T-helper 1 cell treated with Interleukin-12 subunit alpha and Interleukin-12 subunit beta and Interleukin-4 antibody, amounts not matched to agents 30 μg/mL and 1 μg/mL, for 36 hours (primary cell): ENCODE measurements at regions not wholly inside any gene's neighbourhood (a gene's known extent, or its start where the extent isn't known, plus 50 kb on each side); places are given as distances from the start of the nearest gene placed in this dataset.

ENCODE experiments used
- H3K27ac Mint-ChIP-seq: one replicate; pipeline ENCODE4 v1.8.0; 2021; ENCODE audit warnings: mild to moderate bottlenecking, mixed read lengths
- H3K27me3 Mint-ChIP-seq: one replicate; pipeline ENCODE4 v1.8.0; 2021; ENCODE audit warnings: low read depth, mixed read lengths
- H3K36me3 Mint-ChIP-seq: one replicate; pipeline ENCODE4 v1.8.0; 2021; ENCODE audit warnings: low read depth, mixed read lengths
- H3K4me1 Mint-ChIP-seq: one replicate; pipeline ENCODE4 v1.8.0; 2021; ENCODE audit warnings: low read depth, mixed read lengths
- H3K4me3 Mint-ChIP-seq: one replicate; pipeline ENCODE4 v1.8.0; 2021; ENCODE audit warnings: mild to moderate bottlenecking, moderate library complexity, mixed read lengths
- H3K9me3 Mint-ChIP-seq: one replicate; pipeline ENCODE4 v1.8.0; 2021; ENCODE audit warnings: mixed read lengths

GRCh38 chr5:4981608-4982007 is 158.5 kb upstream of the ADAMTS16 start:
- H3K4me1 Mint-ChIP-seq, result no peaks in the 10 kb centered on the region
- H3K4me3 Mint-ChIP-seq, result no peak overlapping the region
- no peak overlapping the region for H3K27ac Mint-ChIP-seq
- no peaks in the 10 kb centered on the region for H3K36me3 Mint-ChIP-seq
- no peaks in the 10 kb centered on the region for H3K9me3 Mint-ChIP-seq
- H3K27me3 Mint-ChIP-seq, result no peaks in the 10 kb centered on the region

- Mint-ChIP-seq H3K27ac (no peak overlapping the region), H3K27me3 (no peaks in the 10 kb centered on the region), H3K36me3 (no peaks in the 10 kb centered on the region), H3K9me3 (no peaks in the 10 kb centered on the region), H3K4me1 (no peaks in the 10 kb centered on the region), H3K4me3 (no peak overlapping the region)
Measured at GRCh38 chr5:4983701-4984100, 156.4 kb upstream of the ADAMTS16 start.

- H3K36me3 Mint-ChIP-seq, result no peaks in the 10 kb centered on the region
- no peak overlapping the region for H3K4me3 Mint-ChIP-seq
- H3K27me3 Mint-ChIP-seq, result no peaks in the 10 kb centered on the region
- no peak overlapping the region for H3K27ac Mint-ChIP-seq
- no peaks in the 10 kb centered on the region for H3K9me3 Mint-ChIP-seq
- no peaks in the 10 kb centered on the region for H3K4me1 Mint-ChIP-seq
Measured at GRCh38 chr5:4984461-4984860, 155.7 kb upstream of the ADAMTS16 start.

DNA sequence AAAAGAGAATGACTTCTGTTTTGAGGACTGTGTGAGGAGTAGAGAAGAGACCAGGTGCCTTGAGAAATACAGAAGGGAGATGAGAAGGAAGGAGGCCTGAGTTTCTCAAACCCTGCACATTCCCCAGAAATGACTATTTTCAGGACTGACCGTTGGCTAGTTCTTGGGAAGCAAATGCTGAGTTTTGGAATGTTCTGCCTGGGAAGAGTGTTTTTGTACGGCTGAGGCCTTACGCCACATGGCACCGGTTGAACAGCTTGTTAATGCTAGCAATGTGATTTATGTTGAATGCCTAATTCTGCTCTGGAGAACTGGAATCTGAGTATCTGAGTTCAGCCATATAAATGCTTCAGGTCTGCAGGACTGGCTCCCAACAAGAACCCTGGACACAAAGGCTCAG is 152.7 kb upstream of the ADAMTS16 start:
- Mint-ChIP-seq H3K36me3 (no peaks in the 10 kb centered on the region), H3K9me3 (no peaks in the 10 kb centered on the region), H3K27ac (no peak overlapping the region), H3K4me1 (no peaks in the 10 kb centered on the region), H3K4me3 (no peak overlapping the region), H3K27me3 (no peaks in the 10 kb centered on the region)

GRCh38 chr5:4989118-4989517 is 151.0 kb upstream of the ADAMTS16 start:
- Mint-ChIP-seq H3K9me3 (no peaks in the 10 kb centered on the region), H3K27ac (no peak overlapping the region), H3K27me3 (no peaks in the 10 kb centered on the region), H3K4me1 (no peaks in the 10 kb centered on the region), H3K4me3 (no peak overlapping the region), H3K36me3 (no peaks in the 10 kb centered on the region)

DNA sequence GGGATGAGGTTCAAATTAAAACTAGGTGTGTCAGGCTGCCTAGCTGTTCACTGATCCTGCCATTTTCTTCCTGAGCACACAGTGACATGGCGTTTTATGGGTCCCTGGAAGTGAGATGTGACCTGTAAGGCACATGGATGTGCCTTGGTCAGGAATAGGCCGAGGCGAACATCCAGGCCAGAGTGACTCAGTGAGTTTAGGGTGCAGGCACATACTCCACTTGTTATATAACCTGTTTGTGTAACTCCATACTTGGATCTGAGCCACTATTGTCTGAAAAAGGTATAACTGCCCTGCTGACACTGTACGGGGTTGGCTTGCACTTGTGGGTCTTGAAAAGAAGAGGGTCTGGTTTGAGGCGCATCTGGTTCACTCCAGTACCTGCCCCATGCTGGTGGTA is 150.1 kb upstream of the ADAMTS16 start:
- Mint-ChIP-seq H3K36me3 (no peaks in the 10 kb centered on the region), H3K27ac (no peak overlapping the region), H3K9me3 (no peaks in the 10 kb centered on the region), H3K27me3 (no peaks in the 10 kb centered on the region), H3K4me1 (no peaks in the 10 kb centered on the region), H3K4me3 (no peak overlapping the region)

GRCh38 chr5:4990462-4990861 is 149.7 kb upstream of the ADAMTS16 start:
- H3K36me3 Mint-ChIP-seq, result no peaks in the 10 kb centered on the region
- H3K4me1 Mint-ChIP-seq, result no peaks in the 10 kb centered on the region
- H3K27ac Mint-ChIP-seq, result no peak overlapping the region
- no peaks in the 10 kb centered on the region for H3K9me3 Mint-ChIP-seq
- H3K4me3 Mint-ChIP-seq, result no peak overlapping the region
- no peaks in the 10 kb centered on the region for H3K27me3 Mint-ChIP-seq

DNA sequence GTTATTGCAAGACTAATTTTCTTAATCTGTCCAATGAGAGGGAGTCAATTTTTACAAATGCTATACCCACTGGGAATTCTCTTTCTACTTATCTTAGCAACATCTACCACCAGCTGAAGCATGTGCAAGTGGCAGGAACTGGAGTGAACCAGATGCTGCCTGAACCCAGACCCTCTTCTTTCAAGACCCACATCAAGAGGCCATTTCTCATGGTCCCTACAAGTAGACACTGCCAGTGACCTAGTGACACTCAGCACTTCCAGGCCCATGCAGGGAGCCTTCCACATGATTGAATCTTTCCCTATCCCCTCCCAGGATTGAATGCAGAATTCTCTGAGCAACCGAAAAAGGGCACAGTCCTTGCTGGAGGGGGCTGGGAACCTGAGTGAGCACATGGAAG is 148.2 kb upstream of the ADAMTS16 start:
- no peaks in the 10 kb centered on the region for H3K27me3 Mint-ChIP-seq
- no peak overlapping the region for H3K4me3 Mint-ChIP-seq
- H3K36me3 Mint-ChIP-seq, result no peaks in the 10 kb centered on the region
- no peaks in the 10 kb centered on the region for H3K4me1 Mint-ChIP-seq
- no peaks in the 10 kb centered on the region for H3K9me3 Mint-ChIP-seq
- H3K27ac Mint-ChIP-seq, result no peak overlapping the region

GRCh38 chr5:4995014-4995413 is 145.1 kb upstream of the ADAMTS16 start:
- H3K4me1 Mint-ChIP-seq, result no peaks in the 10 kb centered on the region
- H3K9me3 Mint-ChIP-seq, result no peaks in the 10 kb centered on the region
- H3K27ac Mint-ChIP-seq, result no peak overlapping the region
- no peak overlapping the region for H3K4me3 Mint-ChIP-seq
- no peaks in the 10 kb centered on the region for H3K36me3 Mint-ChIP-seq
- H3K27me3 Mint-ChIP-seq, result no peaks in the 10 kb centered on the region

GRCh38 chr5:5005353-5005752 is 134.8 kb upstream of the ADAMTS16 start:
- peaks cover 10% of the 10 kb centered on the region for H3K9me3 Mint-ChIP-seq
- H3K27me3 Mint-ChIP-seq, result no peaks in the 10 kb centered on the region
- no peak overlapping the region for H3K27ac Mint-ChIP-seq
- H3K36me3 Mint-ChIP-seq, result no peaks in the 10 kb centered on the region
- H3K4me3 Mint-ChIP-seq, result no peak overlapping the region
- no peaks in the 10 kb centered on the region for H3K4me1 Mint-ChIP-seq

GRCh38 chr5:5006548-5006947 is 133.6 kb upstream of the ADAMTS16 start:
- Mint-ChIP-seq H3K27me3 (no peaks in the 10 kb centered on the region), H3K4me1 (no peaks in the 10 kb centered on the region), H3K4me3 (no peak overlapping the region), H3K27ac (no peak overlapping the region), H3K9me3 (peaks cover 13% of the 10 kb centered on the region), H3K36me3 (no peaks in the 10 kb centered on the region)

DNA sequence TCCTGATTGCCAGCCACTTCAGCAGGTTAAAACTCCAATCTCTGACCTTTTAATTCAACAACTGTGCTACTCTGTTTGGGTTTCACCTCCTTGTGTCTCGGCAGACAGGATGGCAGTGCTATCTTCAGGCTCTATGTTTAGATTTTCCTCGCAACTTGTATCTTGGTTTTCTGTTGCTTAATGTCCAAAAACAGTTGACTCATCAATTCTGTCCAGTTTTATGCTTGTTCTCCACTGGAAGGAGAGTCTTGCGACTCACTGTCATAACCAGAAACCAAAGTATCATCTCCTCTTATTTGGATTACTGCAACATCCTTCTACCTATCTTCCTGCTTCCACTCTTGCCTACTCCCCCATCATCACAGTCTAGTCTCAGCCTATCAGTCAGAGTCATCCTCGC is 130.9 kb upstream of the ADAMTS16 start:
- Mint-ChIP-seq H3K9me3 (peaks cover 13% of the 10 kb centered on the region), H3K4me3 (no peak overlapping the region), H3K36me3 (no peaks in the 10 kb centered on the region), H3K4me1 (no peaks in the 10 kb centered on the region), H3K27me3 (no peaks in the 10 kb centered on the region), H3K27ac (no peak overlapping the region)

- H3K27ac Mint-ChIP-seq, result no peak overlapping the region
- no peaks in the 10 kb centered on the region for H3K36me3 Mint-ChIP-seq
- no peaks in the 10 kb centered on the region for H3K4me1 Mint-ChIP-seq
- H3K27me3 Mint-ChIP-seq, result no peaks in the 10 kb centered on the region
- peaks cover 13% of the 10 kb centered on the region for H3K9me3 Mint-ChIP-seq
- no peak overlapping the region for H3K4me3 Mint-ChIP-seq
Measured at GRCh38 chr5:5011151-5011550, 129.0 kb upstream of the ADAMTS16 start.

DNA sequence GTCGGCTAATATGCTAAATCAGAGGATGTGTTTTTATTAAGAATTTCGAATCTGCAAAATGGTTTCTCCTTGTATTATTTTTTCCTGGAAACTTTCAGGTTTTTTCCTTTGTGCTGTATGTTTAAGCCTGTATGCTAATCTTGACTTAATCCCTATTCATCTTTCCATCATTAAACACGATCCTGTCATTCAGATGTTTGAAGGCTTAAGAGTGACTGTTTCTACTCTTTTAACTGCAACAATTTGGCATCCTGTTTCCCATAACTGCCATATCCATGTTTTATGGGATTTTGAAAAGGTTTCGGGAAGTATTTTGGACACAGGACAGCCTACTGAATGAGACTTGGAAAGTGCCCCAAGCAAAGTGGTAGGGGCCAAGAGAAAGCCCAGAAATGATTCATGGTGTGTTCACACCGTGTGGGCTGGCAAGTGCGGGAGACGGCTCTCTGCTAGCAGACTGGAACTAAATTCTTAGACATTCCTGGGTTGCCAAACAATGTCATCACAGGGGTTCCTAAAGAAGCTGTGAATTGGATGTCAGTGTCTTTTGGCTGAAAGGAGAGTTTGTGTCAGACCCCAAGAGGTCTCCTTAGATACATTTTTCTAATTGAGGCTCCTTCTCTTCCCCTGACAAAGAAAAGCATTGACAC is 125.4 kb upstream of the ADAMTS16 start:
- Mint-ChIP-seq H3K9me3 (peaks cover 10% of the 10 kb centered on the region), H3K27me3 (no peaks in the 10 kb centered on the region), H3K4me1 (no peaks in the 10 kb centered on the region), H3K4me3 (no peak overlapping the region), H3K27ac (no peak overlapping the region), H3K36me3 (no peaks in the 10 kb centered on the region)

DNA sequence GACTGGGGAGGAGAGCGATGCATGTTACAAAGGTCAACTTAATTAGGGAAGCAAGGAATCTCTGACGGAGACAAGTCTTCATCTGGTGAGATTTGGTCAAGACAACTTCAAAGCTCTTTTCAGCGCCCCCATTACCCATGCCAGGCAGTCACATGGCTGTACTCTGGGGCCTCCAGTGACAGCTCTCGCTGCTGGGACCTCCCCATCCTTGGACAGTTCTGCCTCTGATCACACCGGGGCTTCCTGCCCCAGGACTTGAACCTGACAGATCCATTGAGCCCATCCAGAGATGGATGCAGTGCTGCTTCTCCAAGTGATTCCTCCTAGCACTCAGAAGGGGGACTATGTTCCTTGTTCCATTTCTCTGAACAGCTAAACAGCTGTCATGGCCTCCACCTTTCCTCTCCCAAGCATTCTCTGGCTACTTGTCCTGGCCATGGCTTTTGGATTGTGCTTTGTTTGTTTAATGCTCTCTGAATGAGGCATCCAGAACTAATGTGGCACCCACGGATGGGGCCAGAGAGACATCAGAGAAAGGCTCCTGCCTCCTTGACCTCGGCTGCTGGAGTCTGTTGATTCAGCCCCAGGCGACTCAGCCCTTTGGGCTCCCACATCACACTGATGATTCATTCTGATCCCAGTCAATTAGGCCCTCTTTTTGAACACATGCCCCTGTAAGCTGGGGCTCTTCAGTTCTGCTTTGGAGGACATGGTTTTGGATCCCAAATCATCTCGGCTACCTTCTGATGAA is 122.1 kb upstream of the ADAMTS16 start:
- Mint-ChIP-seq H3K4me1 (no peaks in the 10 kb centered on the region), H3K36me3 (no peaks in the 10 kb centered on the region), H3K4me3 (no peak overlapping the region), H3K9me3 (peaks cover 3% of the 10 kb centered on the region), H3K27ac (no peak overlapping the region), H3K27me3 (no peaks in the 10 kb centered on the region)
